ENCODE measurements at regions not wholly inside any gene's neighbourhood (a gene's known extent, or its start where the extent isn't known, plus 50 kb on each side); places are given as distances from the start of the nearest gene placed in this dataset.
"Not testable (repeated sequence)": the region's sequence is repeated elsewhere in the genome, so short reads cannot be mapped to it uniquely, and the experiment has no call there.

DNA sequence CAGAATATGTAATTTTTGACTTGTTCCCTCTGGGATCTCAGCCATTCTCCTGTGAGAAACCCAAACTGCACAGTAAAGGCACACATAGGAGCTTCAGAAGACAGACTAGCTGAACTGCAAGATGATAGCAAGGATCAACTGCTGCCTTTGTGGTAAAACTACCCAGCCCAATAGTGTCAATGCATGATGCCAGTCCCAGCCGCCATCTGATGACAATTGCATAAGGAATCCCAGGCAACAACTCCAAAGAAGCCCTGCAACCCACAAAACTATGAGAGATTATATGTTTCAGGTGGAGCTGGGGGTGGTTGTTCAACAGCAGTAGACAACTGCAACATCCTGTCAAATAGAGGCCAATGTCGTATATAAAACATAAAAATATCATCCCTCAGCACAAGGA, 192.4 kb upstream of the ARPP21 start:
- DNase-seq: no peak

DNA sequence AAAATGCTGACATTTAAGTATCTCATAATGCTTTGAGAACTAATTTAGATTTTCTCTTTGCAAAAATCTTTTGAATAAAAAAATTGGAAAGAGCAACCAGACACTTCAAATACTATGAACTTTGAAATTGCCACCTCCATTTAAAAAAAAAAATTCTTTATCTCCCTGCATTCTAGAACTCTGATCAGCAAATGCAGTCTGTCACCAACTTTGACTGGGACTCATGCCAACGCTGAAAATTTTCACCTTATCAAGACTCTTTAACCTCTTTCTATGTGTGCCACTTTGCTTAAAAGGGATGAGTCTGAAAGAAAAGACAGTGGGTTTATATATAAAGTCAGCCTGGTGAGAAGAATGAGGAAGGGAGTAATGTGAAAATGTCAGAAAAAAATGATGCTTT, 191.2 kb upstream of the ARPP21 start:
- DNase-seq: peak; percentile 52

DNA sequence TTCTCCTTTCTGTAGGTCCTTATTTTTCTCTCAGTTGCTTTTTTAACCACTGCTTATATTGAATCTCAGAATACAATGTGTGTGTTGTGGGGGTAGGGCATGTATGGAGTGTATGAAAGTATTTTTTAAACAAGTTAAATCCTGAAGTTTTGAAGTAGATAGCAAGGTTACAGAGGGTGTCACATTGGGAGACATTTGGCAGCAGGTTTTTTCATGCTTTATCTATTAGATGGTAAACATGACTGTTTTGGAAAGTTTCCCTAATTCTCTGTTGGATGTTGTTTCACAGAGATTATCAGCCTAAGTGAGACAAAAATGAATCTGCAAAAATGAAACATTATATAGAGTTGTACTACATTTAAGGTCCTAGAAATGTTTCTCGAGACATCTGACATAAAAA, 190.6 kb upstream of the ARPP21 start:
- no peak for DNase-seq

DNA sequence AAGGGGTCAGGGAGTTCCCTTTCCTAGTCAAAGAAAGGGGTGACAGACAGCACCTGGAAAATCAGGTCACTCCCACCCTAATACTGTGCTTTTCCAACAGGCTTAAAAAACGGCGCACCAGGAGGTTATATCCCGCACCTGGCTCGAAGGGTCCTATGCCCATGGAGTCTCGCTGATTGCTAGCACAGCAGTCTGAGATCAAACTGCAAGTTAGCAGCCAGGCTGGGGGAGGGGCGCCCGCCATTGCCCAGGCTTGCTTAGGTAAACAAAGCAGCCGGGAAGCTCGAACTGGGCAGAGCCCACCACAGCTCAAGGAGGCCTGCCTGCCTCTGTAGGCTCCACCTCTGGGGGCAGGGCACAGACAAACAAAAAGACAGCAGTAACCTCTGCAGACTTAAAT, 184.5 kb upstream of the ARPP21 start:
- not testable (repeated sequence) for DNase-seq

DNA sequence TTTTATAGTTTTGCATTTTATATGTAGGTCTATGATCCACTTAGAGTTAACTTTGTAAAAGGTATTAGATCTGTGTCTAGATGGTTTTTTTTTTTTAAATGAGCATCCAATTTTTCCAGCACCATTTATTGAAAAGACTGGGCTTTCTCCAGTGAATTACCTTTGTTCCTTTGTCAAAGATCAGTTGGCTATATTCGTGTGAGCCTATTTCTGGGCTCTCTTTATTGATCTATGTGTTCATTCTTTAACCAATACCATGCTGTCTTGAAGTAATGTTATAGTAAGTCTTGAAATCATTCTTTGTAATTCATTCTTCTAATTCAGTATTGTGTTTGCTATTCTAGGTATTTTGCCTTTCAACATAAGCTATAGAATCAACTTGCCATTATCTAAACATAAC, 165.4 kb upstream of the ARPP21 start:
- no peak for DNase-seq

DNA sequence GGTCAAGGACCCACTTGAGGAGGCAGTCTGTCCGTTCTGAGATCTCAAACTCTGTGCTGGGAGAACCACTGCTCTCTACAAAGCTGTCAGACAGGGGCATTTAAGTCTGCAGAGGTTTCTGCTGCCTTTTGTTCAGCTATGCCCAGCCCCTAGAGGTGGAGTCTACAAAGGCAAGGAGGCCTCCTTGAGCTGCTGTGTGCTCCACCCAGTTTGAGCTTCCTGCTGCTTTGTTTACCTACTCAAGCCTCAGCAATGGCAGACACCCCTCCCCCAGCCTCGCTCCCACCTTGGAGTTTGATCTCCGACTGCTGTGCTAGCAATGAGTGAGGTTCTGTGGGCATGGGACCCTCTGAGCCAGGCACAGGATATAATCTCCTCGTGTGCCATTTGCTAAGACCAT, 156.8 kb upstream of the ARPP21 start:
- DNase-seq: not testable (repeated sequence)

DNA sequence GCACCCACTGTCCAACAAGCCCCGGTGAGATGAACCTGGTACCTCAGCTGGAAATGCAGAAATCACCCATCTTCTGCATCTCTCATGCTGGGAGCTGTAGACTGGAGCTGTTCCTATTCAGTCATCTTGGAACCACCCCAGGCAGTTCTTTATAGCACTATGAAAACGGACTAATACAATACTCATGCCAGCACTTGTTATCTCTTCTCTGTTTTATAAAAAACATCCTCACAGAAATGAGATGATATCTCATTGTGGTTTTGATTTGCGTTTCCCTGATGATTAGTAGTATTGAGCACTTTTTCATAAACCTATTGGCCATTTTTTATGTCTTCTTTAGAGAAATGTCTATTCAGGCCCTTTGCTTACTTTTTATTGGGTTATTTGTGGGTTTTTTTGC, 156.2 kb upstream of the ARPP21 start:
- no peak for DNase-seq

DNA sequence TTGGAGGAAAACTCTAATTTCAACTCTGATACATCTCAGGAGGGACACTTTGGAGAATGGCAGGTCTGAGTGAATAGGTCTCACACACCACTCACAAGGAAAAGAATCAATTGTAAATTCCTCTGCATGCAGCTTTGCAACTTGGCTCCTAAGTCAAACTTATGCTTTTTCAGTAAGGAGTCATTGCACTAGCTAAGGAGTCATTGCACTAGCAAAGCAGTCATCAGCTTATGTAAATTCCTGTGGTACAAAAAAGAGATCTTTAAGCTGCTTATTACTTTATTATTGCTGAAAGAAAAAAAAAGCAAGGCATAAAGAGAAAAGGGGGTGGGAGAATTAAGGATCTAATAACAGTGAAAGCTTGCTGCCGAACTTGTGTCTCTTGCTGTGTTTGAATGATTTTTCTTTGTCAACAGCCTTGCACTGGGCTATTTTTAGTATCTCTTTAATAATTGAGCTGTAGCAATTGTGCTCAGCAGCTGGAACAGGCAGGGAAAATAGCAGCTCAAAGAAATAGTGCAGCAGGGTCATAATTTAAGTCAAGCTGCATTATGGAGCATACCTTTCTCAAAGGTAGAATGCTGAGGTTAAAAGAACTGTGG, 154.3 kb upstream of the ARPP21 start:
- DNase-seq: no peak

DNA sequence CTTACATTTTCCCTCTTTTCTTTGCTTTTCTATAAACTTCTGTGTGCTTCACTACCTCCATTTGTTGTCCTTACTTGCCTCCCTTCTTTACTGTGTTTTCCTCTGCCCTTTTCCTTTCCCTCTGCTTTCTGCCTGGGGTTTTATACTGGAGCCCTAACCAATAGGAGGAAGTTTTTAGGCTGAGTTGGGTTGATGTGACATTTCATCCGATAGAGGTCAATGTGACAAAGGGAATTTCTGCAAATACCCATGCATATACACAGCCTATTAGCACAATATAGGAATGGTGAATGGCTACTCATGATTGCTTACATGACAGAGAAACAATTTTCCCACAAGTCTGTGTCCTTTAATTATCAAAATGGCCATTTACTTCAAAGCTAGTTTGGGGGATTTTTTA, 153.0 kb upstream of the ARPP21 start:
- DNase-seq: peak; percentile 62

DNA sequence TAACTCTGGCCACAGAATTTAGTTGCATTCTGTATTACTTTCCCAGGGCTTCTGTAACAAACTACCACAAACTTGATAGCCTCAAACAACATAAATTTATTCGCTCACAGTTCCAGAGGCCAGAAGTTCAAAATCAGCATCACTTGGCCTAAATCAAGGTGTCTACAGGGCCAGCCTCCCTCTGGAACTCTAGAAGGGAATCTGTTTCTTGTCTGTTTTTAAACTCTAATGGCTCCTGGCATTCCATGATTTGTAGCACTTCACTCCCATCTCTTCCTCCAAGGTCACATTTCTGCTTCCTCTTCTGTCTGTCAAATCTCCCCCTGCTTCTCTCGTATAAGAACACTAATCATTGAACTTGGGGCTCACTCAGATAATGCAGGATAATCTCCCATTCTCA, 151.9 kb upstream of the ARPP21 start:
- DNase-seq: no peak

DNA sequence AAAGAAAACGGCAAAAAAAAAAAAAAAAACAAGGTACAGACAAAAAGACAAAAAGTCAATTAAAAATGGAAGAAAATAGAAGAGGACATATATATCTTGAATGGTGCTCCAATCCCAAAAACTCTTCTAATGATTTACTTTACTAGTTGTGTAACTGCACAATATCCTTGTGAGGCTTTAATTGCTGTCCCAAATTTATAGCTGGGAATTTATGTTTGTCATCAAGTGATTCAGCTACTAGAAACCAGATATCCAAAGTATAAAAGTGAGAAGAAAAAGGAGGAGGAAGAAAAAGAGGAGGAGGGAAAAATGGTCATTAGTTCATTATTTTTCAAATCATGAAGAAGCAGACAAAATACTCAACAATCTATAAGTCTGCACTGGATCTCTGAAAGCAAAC, 150.8 kb upstream of the ARPP21 start:
- no peak for DNase-seq

DNA sequence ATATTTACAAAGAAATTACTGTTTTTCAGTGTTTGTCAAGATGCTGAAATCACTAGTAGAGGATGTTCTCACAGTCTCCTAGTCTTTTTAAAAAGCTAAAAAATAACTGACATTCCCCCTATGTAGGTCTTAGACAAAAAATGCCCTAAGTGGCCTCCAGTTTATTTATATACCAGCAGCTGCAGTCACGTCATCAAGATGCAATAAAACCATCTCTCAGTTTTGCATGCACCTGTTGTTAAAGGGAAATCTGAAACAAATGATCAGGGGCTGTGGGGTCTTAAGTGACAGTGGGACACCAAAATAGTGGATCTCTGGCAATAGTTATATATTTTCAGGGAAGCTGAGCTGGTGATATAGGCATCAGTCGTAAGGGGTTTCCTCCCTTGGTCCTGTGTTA, 146.5 kb upstream of the ARPP21 start:
- DNase-seq: no peak

DNA sequence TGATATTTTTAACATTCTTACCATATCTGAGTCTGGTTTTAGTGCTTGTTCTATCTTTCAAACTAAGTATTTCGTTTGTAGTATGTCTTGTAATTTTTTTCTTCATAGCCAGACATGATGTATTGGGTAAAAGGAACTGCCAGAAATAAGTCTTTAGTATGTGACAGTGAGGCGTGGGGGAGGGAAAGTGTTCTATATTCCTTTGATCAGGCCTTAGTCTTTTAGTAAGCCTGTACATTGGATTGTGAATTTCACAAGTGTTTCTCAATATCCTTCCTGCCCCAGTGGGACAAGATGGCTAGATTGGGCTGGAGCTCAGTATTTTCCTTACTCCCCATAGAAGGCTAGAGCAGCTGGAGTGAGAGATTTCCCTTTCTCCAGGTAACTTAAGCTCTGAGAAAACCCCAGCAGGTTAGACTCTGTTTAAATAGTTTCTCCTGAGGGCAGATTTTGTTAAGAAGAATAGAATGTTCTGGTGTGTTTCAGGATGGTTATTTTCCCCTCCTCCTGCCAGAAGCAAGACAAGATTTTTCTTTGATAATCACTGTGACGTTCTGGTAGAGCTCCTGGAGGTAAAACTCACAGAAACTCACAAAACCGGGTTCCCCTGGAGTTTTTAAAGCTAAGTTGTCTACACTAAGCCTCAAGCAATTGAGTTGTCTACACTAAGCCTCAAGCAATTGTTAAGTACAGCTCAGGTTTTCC, 140.7 kb upstream of the ARPP21 start:
- DNase-seq: peak; percentile 34

DNA sequence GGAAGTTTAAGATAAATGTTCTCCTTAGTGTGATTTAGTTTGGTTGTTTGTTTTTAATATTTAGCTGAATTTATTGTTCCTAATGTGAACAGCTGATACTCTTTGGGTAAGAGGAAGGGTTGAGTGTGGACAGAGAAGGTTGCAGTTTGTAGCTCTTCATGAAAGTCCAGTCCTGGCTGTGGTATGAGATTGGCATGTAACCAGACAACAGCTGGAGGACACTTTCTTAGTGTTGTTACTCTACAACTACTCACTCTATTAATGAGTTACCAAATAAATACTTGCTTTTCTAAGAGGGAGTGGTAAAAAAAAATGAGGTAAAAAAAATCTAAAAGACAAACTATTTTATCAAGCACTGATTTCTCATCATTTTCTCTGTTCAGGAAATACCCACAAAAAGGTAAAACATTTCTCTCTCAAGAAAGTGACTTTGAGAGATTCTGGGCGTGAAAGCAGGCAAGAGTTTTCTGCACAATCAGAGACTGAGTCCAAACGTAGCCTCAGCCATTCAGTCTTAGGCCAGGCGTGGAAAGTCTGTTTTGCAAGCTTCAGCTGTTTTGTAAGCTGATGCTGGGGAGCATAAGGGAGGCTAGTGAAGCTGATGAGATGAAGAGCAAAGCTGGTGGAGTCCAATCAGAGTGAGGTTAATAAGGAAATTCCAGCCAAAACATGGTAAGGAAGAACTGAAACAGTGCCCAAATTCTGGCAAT, 138.5 kb upstream of the ARPP21 start:
- no peak for DNase-seq

DNA sequence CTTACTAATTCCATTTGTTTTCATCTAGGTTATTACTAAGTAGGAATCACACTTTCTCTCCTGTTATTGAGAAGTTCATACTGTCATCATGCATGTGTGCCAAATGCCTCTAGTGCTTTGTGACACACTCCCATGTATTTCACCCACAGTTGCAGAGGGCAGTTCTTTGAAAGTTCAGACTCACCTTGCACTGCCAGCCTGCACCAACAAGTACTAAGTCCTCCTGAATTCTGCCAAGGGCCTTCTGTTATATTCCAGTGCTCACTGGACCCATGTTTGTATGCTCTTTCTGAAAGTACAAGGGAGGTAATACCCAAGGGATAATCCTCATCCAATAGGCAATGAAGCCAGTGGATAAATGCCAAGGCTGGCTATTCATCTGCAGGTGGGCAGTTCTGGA, 136.6 kb upstream of the ARPP21 start:
- DNase-seq: no peak

DNA sequence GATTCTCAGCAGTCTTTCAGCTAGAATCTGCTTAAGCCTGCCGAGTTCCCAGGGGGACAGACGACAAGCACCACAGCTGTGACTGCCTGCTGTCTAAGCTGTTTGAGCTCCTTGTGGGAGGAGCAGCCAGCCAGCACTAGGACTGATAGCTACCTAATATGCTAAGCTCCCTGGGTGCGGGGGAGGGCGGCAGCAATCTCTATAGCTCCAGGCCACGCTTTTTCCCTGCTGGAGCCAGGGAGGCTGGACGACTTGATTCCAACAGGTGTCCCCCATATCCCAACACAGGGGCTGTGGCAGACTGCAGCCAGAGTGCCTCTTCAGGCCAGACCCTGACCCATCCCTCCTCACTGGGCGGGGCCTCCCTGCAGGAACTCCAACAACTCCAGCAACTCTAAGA, 134.1 kb upstream of the ARPP21 start:
- peak; percentile 32 for DNase-seq

DNA sequence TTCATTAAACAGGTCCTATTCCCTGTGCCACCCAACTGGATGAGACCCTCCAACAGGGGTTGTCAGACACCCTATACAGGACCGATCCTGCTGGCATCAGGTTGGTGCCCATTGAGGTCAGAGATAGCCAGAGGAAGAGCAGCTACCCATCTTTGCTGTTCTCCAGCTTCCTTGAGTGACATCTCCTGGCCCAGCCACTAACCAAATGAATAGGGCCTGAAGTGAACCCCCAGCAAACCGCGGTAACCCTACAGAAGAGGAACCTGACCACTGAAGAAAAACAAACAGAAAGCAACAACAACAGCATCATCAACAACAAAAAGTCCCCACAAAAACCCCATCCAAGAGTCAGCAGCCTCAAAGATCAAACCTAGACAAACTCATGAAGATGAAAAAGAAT, 133.6 kb upstream of the ARPP21 start:
- DNase-seq: no peak

DNA sequence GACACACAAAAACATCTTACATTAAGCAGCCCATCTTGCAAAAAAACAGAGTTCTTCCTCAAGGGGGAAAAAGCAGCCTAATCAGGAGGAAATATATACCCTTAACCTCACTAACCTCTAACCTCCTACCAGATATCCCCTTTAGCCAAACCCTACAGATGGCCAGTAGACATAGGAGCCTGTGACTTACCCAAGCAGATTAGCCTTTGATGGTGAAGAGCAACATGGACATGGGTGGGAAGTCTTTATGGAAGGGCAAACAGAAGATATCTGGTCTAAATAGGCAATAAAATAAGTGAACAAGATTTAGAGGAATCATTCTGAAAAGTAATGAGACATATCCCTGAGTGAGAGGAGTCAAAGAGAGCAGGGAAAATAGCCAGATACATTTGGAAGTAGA, 119.4 kb upstream of the ARPP21 start:
- no peak for DNase-seq

DNA sequence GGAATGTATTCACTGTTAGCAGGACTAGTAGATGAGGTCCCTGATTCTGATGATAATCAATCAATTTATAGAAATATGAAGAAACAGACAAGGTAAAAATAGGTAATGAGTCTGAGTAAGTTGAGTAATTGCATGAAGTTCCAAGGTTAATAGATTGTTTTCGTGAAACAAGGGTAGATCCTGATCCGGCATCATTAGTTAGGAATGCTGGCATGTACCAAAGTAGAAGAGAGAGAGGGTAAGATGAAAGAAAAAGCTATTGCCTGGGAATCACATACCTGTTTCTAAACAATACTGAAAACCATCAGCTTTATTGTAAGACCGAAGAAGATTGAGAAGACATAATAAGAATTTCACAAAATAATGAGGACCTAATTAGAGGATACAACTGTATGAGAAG, 118.1 kb upstream of the ARPP21 start:
- no peak for DNase-seq

DNA sequence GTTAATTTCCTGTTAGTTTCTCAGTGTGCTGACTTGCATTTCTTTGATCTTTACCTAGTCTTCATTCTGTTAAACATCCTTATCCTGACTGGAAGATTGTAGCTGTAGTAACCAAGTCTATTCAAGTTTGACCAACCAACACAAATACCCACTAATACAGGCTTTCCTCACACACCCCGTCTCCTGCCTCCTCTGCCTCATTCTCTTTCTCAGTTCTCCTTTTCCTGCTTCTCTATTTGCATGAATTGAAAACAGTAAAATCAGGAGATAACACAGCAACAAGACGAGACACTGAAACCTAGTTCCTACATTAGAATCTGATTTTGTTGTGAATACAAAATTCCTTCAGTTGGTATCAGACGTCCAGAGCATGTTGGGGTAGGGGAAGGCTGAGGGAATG, 116.9 kb upstream of the ARPP21 start:
- DNase-seq: no peak

DNA sequence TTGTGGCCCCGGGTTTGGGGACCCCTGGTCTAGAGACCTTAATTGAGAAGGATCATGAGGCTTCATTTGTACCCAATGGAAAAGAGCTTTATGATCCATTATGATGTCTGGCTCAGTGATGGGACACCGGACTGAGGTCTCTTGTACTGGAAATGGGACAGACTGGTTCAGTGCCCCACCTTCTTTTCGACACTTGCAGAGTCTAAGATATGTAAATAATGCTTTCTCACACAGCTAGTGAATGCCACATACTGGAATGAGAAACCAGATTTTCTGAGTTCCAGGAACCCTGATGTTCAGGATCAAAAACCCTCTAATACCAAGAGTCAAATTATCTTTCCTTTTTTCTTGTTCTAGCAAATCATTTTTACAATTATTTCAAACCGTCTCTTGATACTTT, 116.3 kb upstream of the ARPP21 start:
- no peak for DNase-seq

DNA sequence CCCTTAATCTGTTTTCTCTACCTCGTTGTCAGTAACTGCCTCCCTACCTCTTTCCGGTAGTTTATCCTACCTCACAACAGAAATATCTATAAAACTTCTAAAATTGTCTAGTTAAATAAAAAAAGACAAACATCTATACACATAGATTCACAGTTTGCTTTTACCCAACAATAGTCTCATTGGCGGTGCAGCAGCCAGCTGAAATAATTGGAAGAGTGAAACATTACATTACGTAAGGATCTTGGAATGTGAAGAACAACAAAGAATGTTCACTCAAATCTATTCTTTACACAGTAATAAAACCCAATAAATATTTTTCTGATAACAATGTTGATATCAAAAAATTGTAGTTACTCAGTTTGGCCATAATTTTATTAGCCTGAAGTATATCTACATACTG, 115.5 kb upstream of the ARPP21 start:
- DNase-seq: no peak

DNA sequence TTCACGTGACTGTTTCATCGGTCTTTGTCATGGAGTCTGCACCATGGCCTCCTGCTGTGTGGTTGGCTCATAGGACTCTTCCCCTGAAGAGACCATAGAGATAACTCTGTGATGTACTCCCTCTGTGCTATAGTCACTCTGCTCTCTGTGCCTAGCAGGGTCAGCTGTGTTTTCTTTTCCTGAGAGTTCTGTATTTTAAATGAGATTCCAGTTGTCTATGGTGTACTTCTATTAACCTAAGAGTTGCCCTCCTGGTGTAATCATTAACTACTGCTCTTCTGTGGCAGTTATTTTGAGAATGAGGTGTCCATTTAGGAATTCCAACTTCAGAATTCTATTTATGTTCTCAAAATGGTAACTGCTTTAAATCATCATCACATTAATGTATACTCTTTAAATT, 114.5 kb upstream of the ARPP21 start:
- no peak for DNase-seq

DNA sequence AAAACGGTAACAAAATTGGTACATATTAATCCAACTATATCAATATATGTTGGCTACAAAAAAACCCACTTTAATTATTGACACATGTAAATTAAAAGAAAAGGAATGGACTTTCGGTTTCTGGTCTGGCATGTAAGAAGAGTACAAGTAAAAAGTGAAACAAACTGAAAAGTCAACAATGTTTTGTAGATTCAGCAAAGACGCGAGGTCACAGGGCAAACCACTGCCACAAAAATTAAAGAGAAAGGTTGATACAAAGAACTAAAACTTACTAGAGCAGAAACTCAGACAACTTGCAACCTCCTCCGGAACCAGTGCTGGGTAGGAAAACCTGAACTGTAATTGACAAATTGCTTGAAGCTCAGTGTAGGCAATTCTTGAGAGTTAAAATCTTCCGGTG, 110.6 kb upstream of the ARPP21 start:
- peak; percentile 78 for DNase-seq

DNA sequence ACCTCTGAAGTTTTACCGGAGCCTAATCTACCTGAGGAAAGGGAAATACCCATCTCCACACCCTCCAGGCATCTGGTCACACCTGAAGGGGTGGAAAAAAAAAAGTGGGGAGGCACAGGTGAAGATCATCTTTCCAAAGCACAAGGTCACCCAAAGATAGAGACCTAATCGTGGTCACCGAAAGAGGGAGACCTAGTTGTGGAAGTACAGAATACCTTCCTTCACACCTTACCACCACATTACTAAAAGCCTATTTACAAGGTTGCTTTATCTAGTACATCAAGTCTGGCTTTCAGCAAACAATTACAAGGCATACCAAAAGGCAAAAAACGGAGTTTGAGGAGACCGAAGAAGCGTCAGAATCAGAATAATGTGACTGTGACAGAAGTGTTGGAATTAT, 110.0 kb upstream of the ARPP21 start:
- DNase-seq: no peak
